Nucleus accumbens (tissue), 56 donors: ENCODE measurements at regions not wholly inside any gene's neighbourhood (a gene's known extent, or its start where the extent isn't known, plus 50 kb on each side); places are given as distances from the start of the nearest gene placed in this dataset.
A peak's percentile ranks its signal among the peaks of the same experiment; 100 is the strongest.

Source experiments
- DNase-seq, 56 donors: peaks; one replicate each; lab custom pipeline; 2025; lab: John Stamatoyannopoulos, UW

- DNase-seq: no peak
Observed at GRCh38 chr10:125460326-125460725, 222.6 kb downstream of the TEX36 start.

- no peak for DNase-seq
Observed at GRCh38 chr10:125457406-125457805, 225.6 kb downstream of the TEX36 start.

- no peak for DNase-seq
Observed at GRCh38 chr10:125455855-125456254, 227.1 kb downstream of the TEX36 start.

DNA sequence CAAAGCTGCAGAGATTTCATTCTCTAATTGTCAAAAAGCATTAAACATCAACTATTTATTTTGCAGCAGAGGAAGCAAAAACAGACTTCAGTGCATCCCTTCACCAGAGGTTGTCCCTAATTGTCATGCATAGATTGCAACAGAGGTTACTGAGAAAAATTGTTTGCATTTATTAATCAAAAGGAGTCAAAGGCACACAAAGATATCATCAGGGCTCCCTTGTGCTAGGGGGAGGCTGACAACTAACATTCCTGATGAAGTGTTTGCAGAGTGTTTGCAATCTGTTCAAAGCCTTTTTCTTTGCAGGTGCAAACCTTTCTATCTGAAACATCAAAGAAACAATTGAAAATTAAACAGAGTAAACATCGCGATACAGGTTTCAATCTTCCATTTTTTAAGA is 227.5 kb downstream of the TEX36 start:
- DNase-seq: no peak

DNA sequence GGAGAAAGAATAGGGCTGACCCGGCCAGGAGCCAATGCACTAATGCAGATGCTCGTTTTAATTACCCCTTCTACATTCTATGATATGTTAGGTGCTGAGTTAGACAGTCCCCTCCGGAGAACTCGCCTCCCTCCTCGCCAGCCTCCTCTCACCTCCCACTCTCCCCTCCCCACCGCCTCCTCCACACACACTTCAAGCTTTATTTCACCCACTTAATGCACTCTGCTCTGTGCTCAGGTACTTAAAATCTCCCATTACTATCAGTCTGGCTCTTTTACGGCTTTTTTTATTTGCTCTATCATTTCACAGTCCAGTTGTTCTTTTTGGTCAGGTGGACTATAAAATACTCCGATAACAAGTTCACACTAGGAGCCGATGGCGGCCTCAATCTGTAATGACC is 231.6 kb downstream of the TEX36 start:
- DNase-seq: peak in 1 of 56 donors; percentile 3

DNA sequence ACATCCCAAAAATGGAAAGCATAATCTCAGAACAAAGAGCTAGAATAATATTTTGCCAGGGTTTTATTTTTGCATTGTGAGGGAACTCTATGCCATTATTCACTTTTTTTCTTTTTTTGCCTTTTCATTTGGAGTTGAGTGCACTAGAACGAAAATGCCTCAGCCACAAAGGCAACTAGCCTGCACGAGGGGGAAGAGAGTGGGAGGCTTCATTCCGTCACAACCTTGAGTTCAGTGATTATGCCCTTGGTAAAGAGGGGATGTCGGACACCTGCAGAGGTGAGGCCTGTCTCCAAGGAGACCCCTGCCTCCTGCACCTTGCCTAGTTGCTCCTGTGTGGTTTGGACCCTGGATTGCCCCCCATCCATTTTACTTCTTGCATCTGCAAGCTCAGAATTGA is 232.7 kb downstream of the TEX36 start:
- DNase-seq: peak in 5 of 56 donors; percentile 4 to 21 (median 9)

- no peak for DNase-seq
Observed at GRCh38 chr10:125449571-125449970, 233.4 kb downstream of the TEX36 start.

- DNase-seq: no peak
Observed at GRCh38 chr10:125448596-125448995, 234.4 kb downstream of the TEX36 start.

DNA sequence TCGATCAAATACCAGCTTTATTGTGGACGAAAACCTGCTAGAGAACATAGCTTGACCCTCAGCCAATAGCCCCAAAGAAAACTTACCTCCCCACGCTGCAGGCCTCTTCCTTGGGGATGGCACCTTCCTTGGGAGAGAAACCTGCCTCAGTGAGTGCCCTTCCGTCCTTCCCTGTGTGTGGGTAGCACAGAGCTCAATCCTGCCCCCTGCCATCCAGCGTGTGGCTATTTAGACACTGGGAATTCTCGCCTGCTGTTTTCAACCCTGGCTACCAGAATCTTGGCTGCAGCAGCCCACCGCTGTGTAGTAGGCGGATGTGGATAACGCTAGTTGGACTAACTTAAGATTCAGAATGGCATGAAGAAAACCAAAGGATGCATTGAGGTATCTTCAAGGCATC is 238.2 kb downstream of the TEX36 start:
- no peak for DNase-seq

DNA sequence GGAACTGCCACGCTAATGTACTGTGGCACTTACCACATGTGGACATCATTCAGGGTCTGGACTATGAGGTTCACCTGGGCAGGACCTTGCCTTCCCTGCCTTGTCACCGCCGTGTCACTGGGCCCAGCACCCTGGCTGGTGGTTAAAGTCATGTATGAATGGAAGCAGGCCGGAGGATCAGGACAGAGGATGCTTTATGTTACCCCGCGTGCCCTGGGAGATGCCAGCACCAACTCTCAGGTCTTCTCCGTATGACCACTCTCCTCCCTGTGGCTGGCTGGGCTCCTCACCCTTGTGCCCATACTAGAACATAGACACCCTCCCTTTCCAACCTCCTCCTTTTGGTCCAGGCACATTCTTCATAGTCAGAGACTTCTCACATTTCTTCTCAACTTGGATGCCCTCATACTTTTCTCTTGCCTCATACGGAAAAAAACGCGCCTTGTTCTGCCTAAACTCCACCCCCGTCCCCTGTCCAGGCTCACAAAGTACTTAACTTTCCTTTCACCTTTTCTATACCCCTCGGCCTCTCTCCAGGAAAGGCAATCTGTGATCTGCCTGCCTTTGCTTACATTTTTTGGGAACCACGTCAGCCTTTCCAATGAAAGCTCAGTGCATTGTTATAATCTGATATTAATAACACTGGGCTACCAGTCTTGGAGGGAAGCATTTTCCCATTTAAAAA is 240.0 kb downstream of the TEX36 start:
- no peak for DNase-seq

GRCh38 chr10:125441151-125441550 is 241.8 kb downstream of the TEX36 start:
- DNase-seq: no peak

DNA sequence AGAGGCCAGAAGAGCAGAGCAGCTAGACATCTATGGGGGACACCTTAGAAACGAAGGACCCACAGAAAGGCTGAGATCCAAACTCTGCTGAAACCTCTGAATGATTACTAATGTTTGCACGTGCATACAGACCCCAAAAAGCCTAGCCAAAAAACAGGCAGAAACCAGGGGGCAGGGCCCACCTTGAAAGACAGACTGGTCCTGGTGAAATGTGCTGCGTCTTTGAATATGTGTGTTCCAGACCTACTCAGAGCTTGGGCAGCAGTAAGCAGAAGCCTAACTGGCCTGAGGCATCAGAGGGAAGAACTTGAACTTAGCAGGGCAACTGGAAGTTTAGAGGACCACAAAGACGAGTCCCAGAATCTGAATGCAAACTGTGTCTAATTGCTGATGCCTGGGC is 251.8 kb downstream of the TEX36 start:
- DNase-seq: no peak

GRCh38 chr10:125428054-125428453 is 254.9 kb downstream of the TEX36 start:
- no peak for DNase-seq

DNA sequence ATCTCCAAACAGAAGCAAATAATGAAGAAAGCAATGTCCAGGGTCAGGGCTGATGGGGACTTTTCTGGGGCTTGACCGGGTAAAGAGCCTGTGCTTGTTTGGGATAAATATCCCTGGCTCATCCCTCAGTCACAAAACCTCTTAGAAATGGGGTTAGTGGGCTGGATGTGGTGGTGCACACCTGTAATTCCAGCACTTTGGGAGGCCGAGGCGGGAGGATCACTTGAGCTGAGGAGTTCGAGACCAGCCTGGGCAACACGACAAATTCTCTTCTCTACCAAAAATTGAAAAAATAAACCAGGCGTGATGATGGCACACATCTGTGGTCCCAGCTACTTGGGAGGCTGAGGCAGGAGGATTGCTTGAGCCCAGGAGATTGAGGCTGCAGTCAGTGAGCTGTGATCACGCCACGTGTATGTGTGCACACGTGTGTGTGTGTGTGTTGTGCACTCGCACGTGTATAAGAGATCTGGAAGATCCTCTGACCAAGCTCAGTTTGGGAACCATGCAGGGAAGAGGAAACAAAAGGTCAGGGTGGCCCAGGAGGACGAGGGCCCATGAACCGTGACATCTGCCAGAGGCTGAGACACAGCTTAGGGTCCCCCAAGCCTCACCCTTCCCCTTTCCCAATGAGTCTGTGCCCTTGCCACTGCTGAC is 258.6 kb downstream of the TEX36 start:
- no peak for DNase-seq

DNA sequence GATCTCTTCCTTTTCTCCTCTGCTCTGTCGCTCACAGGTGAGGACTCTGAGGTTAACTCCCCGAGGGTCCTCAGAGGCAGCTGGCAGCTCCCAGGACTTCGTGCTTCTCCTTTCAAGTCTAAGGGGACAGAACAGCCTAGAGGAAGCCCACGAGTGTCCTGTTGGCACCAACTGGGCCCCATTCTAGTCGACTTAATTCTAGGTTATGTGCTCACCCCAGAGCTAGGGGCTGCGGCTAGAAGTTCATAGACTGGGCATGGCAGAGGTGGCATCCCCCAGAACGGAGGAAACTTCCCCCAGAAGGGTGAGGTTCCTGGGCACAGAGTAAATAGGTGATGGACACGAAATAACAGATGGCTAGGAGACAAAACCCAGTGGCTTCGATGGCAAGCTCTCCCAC is 259.4 kb downstream of the TEX36 start:
- DNase-seq: no peak

DNA sequence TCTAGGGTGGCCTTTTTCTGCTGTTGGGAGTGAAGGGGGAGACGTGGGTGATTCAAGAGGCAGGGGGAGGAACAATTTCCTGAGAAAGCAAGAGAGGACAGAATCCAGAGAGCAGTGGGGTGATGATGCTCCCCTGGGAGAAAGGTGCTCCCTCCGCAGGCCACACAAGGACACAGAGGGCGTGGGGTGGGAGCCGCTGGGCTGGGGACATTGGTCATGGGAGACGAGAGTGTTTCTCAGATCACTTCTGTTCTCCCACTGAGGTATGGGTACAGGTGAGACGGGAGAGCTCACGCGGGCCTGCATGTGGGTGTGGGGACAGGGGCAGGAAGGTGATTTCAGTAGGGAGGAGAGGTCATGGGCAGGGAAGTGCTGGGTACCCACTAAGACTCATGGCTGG is 259.5 kb upstream of the CTBP2 start:
- DNase-seq: no peak

- DNase-seq: no peak
Observed at GRCh38 chr10:125419146-125419545, 258.8 kb upstream of the CTBP2 start.

- no peak for DNase-seq
Observed at GRCh38 chr10:125417605-125418004, 257.2 kb upstream of the CTBP2 start.

DNA sequence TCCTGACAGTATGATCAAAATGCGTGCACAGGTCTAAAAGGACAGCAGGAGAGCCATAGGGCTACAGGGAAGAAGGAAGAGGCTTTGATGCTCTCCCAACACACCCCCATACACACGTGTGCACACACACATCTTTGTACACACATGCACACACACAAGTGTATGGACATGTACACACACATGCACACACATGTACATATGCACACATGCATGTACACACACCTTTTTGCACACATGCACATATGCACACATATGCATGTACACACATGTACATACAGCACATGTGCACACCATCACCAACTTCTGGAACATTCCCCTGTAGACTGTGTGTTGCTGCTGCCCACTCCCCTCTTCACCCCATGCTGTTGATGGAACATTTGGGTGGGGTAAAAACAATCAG is 255.6 kb upstream of the CTBP2 start:
- DNase-seq: no peak

GRCh38 chr10:125415006-125415633 is 254.8 kb upstream of the CTBP2 start:
- DNase-seq: no peak

GRCh38 chr10:125411724-125412123 is 251.4 kb upstream of the CTBP2 start:
- no peak for DNase-seq

DNA sequence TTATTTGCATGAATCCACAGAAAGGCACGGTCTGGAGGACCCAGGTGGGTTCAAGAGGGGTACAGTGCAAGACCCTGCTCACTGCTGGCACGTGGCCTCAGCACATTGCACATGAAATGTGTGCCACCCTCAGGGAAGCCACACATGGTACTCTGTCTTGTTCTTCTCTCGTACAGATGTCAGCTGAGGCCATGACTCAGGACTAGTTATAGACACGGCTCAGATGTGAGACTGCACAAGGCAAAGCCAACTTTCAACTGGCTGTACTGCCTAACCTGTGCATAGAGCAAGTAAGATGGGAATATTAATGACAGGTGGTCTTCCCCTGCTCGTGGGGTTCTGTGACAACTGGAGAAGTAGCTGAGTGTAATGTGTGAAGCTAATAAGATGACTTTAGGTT is 249.4 kb upstream of the CTBP2 start:
- DNase-seq: no peak
